NB4 (cell line): ENCODE measurements at regions not wholly inside any gene's neighbourhood (a gene's known extent, or its start where the extent isn't known, plus 50 kb on each side); places are given as distances from the start of the nearest gene placed in this dataset.

Experiments
- CTCF ChIP-seq: IDR thresholded peaks from one replicate; pipeline ENCODE4 v1.5.1; 2012; ENCODE audit warnings: low read depth, low read length
- POLR2A ChIP-seq: IDR thresholded peaks from 2 replicates; pipeline ENCODE4 v1.6.1; 2011; ENCODE audit warnings: mild to moderate bottlenecking; ENCODE audit not compliant: insufficient read length; ENCODE audit errors: extremely low read depth

- no peak for TF ChIP-seq CTCF
- TF ChIP-seq POLR2A: no peak
Measured at GRCh38 chr10:117751259-117751658, 208.7 kb downstream of the EMX2 start.
